ENCODE measurements at regions not wholly inside any gene's neighbourhood (a gene's known extent, or its start where the extent isn't known, plus 50 kb on each side); places are given as distances from the start of the nearest gene placed in this dataset.

DNA sequence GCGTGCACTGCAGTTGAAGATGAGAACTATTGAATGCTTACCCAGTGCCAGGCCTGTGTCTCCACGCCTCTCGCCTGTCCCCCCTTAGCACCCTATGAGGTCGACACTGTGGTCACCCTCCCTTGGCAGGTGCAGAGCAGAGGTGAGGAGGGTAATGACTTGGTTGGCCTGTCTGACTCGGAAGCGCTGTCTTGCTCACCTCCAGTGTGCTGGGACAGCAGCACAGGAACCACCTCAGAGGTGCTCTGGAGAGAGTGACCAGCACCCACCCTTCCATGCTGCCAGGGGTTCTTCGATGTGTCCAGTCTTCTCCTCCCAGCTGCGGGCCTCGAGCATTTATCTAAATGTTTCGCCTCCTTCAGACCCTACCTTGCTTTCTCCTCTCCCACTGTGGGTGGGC lies 178.3 kb upstream of the IRX2 start:
- DNase-seq = no peak

- DNase-seq = no peak
Measured at GRCh38 chr5:2921651-2922050, 170.2 kb upstream of the IRX2 start.

GRCh38 chr5:2921176-2921575 lies 169.7 kb upstream of the IRX2 start:
- DNase-seq = no peak

- DNase-seq = no peak
Measured at GRCh38 chr5:2920312-2920711, 168.8 kb upstream of the IRX2 start.

DNA sequence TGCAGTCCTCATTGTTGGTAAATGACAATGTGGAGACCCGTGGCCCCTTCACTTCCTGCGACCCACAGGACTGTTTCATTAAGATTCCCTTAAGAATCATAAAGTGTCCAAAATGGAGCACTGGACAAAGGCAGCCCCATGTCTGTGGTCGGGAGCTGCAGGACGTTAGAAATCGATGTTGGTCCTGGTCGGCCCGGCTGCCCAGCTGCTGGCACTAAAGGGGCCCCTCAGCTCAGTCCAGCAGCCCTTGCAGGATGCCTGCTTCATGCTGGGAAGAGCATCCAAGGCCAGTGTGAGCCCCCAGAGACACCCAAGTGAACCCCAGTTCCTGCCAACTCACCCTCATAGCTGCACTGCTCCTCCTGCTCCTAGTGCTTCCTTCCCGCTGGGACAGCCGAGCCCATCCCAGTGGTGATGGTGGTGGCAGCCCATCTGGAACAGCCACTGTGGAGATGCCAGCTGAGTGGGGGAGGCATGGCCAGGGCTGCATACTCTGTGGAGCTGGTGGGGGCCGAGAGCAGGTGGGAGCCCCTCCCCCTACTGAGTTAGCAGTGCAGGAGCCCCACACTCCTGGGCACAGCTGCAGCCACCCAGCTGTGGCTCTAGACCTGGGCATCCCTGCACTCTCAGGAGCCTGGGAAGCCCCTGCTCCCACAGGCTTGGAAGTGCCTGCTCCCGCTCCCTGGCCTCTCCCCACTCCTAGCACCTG lies 168.0 kb upstream of the IRX2 start:
- DNase-seq = no peak

DNA sequence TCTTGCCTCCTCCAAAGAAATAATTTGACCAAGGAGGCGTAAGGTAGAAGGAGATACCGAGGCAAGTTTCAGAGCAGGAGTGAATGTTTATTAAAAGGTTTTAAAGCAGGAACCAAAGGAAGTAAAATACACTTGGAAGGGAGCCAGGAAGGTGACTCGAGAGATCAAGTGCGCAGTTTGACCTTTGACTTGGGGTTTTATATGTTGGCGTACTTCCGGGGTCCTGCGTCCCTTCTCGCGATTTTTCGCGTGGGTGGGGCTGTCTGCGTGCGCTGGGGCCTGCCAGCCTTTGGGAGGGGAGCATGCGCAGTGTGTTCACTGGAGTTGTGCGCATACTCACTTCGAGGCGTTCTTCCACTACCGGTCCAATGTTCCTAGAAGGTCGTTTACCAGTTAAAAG lies 166.0 kb upstream of the IRX2 start:
- no peak for DNase-seq

DNA sequence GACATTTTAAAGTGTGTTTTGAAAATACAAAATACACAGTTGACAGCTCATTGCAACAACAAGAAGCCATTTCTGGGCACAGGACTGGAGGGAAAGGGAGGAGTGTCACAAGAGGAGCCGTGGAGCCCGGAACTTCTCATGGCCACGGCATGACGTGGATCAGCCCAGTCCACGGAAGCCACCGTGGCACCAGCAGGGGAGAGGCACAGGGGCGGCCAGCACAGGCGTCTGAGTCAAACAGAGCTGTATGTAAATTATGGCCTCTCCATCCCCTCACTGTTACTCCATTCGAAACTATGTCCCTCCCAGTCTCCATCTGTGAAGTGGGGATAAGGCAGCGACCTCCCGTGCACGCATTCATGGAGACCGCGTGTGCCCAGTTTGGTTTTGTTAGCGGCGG lies 165.6 kb upstream of the IRX2 start:
- DNase-seq = no peak

DNA sequence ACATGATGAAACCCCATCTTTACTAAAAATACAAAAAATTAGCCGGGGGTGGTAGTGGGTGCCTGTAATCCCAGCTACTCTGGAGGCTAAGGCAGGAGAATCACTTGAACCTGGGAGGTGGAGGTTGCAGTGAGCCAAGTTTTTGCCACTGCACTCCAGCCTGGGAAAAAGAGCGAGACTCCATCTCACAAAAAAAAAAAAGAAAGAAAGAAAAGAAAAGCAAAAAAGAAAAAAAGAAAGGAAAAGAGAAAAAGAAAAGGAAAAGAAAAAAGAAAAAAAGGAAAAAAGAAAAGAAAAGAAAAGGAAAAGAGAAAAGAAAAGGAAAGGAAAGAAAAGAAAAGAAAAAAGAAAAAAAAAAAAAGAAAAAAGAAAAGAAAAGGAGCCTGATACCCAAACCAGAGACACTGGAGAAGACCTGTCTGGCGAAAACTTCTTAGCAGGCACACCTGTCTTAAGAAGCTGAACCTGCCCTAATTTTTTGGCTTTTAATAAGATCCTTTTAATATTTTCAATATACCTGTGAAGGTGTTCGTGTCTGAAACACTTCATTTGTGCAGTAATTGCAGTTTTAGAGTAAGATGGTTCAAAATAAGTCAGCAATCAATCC lies 164.7 kb upstream of the IRX2 start:
- DNase-seq = no peak

- no peak for DNase-seq
Measured at GRCh38 chr5:2914981-2915484, 163.6 kb upstream of the IRX2 start.

DNA sequence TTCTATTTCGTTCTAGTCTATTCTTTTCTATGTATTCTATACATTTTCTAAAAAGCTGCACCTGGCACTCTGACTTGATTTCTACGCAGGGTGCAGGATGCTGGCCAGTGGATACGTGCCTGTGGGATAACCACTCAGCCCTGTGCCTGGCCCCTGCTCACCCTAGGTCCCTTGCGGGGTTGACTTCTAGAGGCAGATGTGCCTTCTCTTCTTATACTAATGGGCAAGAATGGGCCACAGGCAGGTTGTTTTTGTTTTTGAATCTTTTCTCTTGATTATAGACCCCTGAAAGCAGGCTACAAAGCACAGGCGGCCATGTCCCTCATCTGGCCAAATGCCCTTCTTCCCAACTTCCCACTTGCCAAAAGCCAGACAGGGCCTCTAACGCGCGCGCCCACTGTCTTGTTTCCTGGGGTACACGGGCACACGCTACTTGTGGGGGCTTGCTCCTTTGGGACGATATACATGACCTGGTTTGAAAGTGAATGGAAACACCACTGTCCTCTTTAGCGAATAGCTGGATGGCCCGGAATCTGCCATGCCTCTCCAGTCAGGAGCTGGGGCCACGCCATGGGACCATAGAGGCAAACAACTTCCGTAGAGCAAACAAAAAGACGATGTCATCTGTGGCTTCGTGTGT lies 162.7 kb upstream of the IRX2 start:
- no peak for DNase-seq

DNA sequence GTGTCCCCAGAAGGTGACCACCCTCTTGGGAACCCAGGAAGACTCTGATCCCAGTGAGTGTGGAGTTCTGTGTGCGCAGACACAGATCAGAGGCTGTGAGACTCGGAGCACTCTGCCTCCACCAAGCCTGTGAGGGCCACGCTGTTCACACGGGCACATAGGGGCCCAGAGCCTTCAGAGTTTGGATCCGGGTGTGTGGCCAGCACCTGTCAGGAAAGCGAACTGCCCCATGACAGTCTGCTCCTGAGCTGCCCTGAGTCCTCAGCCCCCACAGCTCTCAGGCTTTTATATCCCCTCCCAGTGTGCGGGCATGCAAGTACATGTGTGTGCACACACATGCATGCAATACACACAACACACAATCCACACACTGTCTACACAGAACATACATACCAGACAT lies 161.8 kb upstream of the IRX2 start:
- no peak for DNase-seq

DNA sequence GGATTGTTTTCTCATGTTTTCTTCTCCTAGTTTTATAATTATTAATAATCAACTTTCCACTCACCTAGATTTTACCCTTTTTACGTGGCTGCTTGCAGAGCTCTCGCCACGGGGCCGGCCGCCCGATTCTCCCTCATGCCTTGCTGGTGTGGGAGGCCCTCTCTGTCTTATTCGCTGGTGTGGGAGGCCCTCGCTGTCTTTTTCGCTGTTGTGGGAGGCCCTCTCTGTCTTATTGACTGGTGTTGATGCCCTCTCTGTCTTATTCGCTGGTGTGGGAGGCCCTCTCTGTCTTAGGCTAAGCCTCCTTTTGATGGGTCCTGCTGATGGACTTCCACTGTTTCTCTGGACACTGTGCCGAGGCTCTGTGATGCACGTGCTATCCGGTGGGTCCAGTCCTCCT lies 161.3 kb upstream of the IRX2 start:
- DNase-seq = no peak

GRCh38 chr5:2910401-2911175 lies 159.1 kb upstream of the IRX2 start:
- DNase-seq = no peak

DNA sequence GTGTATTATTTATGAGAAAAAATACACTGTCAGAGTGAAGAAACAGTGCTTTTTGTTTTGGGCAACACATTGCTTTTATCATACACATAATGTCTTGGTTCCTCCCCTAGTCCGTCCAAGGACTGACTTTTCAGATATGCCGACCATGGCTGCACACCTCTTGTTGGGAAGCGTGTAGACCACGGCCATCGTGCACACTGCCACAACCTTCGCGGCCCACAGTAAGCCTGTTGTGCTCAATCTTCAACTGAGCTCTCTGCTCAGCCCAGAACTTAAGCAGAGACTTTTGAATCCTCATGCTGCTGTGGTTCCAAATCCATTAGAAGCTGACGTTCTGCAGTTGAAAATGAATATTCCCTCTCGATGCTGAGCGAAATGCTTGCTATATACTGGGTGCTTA lies 157.6 kb upstream of the IRX2 start:
- no peak for DNase-seq

- DNase-seq = no peak
Measured at GRCh38 chr5:2908086-2908485, 156.6 kb upstream of the IRX2 start.

DNA sequence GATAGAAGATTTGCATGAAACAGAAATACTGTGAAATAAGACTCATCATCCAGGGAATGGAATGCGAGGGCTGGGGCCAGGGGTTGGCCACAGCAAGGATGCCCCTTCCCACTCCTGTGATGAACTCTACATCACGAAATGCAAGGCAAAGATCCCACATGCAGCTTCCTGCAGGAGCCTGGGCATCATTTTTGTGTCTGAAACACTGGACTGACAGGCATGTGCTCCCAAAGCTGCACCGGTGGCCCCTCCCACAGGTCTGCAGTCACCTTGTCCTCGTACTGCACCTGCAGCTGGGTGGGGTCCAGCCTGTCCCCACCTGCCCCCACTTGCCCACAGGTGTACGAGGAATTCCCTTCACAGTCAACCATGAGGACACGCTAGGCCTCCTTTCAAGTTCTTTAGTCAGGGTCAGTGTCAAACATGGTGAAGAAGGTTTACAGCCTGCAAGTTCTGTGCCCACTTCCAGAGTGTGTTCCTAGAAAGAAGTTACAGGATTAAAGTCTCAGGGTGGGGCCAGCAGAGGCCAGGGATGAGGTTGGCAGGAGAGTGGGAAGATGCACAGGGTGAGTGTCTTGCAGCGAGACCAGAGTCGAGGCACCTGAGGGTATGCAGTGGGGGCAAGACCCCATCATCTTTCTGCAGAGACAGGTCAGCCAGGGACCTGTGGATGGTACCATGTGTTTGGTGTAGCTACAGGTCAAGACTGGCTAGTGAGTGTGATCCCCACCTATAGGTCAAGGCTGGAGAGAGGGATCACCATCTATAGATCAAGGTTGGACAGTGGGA lies 155.0 kb upstream of the IRX2 start:
- no peak for DNase-seq

DNA sequence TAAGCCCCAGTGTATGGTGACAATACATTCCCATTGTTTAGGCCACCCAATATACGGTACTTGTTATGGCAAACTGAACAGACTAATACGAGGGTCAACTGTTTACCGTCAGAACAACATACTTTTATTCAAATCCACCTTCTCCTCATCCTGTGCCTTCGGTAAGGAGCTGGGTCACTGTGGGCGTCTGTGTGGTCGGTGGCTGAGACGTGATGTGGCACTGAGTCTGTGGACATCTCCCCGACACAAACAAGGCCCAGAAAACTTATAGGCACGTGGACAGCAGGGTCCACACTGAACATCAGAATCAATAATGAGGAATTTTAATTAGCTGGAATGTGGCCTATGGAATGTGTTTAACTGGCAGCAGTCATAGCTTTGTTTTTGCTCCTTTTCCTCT lies 154.3 kb upstream of the IRX2 start:
- no peak for DNase-seq

- DNase-seq = no peak
Measured at GRCh38 chr5:2904956-2905355, 153.5 kb upstream of the IRX2 start.

GRCh38 chr5:2904399-2904798 lies 152.9 kb upstream of the IRX2 start:
- DNase-seq = no peak

DNA sequence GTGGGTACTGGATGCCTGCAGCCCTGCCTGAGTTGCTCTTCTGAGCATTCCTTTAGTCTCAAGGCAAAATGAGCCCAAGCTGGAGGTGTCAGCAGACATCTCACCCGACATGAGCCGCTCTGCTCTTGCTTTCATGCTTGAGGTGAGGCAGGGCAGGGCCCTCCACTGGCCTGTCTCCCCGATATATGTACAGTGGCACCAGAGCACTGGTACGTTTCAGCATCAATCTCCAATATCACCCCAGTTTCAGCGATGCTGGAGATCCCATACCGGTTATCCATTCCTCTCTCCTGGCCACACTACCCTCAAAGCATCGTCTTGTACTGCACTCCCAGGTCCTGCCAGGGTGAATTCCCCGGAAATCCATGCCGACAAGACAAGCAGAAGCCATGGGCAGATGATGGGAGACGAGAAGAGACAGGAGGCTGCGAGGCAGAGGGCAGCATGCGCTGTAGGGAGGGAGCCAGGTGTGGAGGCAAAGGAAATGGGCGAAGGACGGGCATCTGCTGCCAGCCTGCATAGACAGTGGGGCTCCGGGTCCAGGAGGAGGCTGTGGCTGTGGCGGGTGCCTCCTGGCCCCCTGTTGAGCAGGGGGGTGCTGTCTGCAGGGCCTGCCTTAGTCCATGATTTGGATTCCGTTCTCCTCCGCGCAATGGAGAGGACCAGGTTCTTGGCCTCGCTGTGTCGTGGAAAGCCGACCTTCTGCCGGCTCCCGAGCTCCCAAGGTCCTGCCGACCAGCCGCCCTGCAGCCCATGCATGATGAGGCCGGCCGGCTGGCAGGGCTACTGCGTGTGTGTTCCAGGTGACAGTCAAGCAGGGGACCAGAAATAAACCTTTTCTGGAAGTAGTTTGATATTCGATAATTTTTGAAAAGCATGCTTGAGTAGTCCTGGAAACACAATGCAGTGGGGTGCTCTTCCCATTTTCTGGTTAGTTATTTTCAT lies 152.2 kb upstream of the IRX2 start:
- DNase-seq = no peak

- DNase-seq = no peak
Measured at GRCh38 chr5:2902742-2903297, 151.3 kb upstream of the IRX2 start.
